NCI-H774 (cell line): ENCODE measurements at regions not wholly inside any gene's neighbourhood (a gene's known extent, or its start where the extent isn't known, plus 50 kb on each side); places are given as distances from the start of the nearest gene placed in this dataset.
"Not testable (repeated sequence)": the region's sequence is repeated elsewhere in the genome, so short reads cannot be mapped to it uniquely, and the experiment has no call there.

ENCODE experiments used
- DNase-seq: peaks from one replicate; lab custom pipeline; 2025; lab: John Stamatoyannopoulos, UW

DNA sequence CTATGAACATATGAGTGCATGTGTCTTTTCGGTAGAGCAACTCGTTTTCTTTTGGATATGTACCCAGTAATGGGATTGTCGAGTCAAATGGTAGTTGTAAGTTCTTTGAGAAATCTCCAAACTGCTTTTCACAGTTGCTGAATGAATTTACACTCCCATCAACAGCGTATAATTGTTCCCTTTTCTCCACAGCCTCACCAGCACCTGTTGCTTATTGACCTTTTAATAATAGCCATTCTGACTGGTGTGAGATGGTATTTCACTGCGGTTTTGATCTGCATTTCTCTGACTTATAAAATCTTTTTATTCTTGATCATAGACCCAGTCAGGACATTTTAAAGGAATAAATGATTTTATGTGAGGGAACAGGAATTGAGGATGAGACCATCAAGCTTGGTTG lies 165.0 kb upstream of the KCTD3 start:
- DNase-seq = no peak

DNA sequence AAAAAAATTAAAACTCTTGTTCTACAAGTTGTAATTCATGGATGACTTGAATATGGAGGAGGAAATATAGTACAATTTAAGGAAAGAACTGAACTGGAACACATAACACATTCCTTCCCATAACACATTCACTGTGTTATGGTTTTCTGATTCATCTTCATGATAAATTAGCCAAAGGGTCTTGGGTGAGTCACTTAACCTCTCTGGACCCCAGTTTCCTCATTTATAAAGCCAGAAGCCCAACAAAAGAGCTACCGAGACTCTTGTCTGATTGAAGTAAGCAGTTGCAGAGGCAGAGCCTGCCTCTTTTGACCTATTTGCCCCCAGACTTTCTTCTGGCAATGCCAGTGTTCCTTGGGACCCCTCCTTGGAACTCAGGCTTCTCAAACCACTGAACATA lies 161.9 kb upstream of the KCTD3 start:
- DNase-seq = no peak

DNA sequence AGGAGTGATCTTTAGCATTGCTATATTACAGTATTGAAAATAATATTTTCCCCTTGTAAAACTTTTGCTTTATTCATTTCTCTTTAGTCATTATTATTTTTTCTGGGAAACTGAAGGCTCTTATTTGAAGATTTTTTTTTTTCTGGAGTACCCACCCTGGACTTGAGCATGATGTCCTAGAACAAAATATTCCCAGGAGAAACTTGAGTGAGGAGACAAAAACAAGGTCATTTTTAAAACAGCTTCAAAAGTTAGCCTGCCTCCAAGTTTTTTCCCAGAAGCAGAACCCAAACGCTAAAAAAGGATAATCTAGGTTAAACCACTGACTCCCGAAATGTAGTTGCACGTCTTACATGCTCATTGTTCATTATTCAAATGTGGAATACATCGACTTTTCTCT lies 160.2 kb upstream of the KCTD3 start:
- no peak for DNase-seq

DNA sequence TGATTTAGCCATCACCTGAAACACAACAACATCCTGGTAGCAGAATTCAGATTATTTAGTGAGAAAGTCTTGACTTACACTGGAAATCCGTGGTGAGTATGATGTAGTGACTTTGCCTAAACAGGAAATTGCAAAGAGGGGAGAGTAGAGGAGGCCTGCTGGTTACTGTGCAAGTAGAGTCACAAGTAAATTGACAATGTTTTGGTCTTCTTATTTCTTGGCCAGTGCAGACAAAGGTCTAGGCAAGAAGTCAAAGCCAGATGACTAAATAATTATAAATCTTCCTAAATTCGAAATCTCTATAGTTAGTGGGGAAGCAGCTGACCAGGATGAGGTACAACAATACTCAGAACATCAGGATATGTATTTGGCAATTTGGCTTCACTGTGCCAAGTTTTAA lies 159.5 kb upstream of the KCTD3 start:
- no peak for DNase-seq

DNA sequence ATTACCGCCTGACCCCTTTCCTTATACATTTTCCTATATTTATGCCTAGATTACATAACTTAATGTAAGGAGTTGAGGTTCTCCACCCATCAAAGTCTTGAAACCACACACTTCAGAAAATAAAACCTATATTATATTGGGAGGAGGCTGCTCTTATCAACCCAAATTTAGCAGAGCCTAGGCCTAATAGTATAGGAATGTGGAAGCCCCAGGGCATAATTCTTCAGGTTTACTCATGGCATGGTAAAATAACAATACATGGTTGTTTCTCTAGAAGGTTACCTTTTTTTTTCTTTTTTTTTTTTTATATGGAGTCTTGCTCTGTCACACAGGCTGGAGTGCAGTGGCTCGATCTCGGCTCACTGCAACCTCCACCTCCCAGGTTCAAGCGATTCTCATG lies 157.6 kb upstream of the KCTD3 start:
- DNase-seq = not testable (repeated sequence)

DNA sequence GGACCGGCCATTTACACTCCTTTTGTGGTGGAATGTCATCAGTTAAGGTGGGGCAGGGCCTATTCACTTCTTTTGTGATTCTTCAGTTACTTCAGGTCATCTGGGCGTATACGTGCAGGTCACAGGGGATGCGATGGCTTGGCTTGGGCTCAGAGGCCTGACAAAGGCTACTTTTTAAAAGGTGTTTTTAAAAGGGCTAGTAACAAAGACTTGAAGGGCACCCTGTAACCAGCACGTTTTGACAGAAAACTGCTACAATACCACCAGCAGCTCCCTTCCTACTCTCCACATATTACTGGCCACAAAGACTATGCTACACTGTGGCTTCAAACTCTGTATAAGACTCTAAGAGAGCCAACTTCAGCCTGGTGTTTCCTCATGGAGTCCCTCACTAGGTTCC lies 151.6 kb upstream of the KCTD3 start:
- not testable (repeated sequence) for DNase-seq

DNA sequence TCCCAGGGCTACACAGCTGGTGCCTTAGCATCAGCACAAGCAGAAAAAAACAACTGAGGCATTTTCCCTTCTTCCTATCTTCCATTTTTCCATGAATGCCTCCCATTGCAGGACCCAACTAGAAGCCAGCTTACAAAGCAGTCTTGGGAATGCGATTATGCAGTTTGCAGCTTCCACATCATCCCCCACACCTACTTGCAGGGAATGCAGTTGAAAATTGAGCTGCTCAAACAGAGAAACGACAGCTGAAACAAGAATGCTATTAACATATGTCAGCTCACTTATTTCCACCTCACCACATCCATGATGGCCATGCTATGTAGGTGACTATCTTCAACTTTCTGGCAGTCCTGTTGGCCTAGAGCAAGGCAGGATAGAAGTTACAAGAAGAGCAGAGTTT lies 150.6 kb upstream of the KCTD3 start:
- DNase-seq = no peak

GRCh38 chr1:215417122-215417521 lies 150.0 kb upstream of the KCTD3 start:
- DNase-seq = no peak

- no peak for DNase-seq
Observed at GRCh38 chr1:215418876-215419447, 148.1 kb upstream of the KCTD3 start.

DNA sequence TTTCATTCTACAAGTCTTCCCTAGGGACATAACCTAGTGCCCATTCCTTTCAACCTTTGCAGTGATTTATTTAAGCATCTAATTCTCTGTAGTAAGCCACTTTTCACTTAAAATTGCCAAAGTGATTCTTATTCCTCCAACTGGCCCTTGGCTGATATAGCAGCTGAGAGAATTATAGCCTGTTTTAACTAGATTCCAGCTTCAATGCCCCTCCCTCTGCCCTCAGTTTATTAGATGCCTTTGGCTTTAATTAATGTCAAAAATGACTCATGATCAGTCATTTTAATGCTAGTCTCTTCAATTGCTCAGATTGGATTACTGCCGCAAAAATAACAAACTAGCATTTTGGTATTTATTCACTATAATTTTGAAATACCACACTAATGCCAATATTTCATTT lies 145.4 kb upstream of the KCTD3 start:
- DNase-seq = no peak

DNA sequence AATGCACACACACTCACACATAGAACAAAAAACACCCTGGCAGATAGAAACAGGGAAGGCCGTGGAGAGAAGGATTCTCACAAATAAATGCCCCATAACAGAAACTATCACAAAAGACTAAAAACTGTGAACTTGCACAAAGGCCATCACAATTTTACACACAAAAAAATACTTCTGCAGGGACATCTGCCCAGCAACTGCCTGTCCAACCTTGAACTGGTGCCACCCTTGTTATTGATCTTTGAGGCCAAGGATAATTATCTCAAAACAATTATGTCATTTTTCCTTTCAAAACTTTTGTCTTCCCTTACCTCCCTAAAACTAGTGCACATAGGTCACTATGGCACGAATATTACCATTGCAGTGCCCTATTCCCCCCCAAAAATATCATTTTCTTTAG lies 143.8 kb upstream of the KCTD3 start:
- DNase-seq = no peak

DNA sequence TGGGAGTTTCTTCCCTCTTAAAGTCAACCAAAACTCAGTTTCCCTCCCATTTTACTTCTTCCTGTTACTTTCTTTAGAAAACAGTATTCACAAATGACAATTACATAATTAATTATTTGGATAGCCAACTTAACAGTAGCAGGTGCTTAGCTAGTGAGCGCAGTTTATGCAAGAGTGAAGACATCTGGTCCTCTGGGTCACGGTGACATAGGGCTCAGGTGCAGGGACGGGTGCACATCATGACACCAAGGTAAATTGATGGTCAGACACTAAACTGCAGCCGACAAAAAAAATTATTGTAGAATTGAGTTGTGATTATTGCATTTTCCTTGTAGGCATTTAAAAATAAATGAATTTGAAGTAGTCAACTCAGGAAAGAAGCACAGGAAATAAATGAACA lies 142.0 kb upstream of the KCTD3 start:
- DNase-seq = no peak

- DNase-seq = no peak
Observed at GRCh38 chr1:215426101-215426500, 141.0 kb upstream of the KCTD3 start.

GRCh38 chr1:215432483-215433227 lies 134.4 kb upstream of the KCTD3 start:
- DNase-seq = not testable (repeated sequence)

DNA sequence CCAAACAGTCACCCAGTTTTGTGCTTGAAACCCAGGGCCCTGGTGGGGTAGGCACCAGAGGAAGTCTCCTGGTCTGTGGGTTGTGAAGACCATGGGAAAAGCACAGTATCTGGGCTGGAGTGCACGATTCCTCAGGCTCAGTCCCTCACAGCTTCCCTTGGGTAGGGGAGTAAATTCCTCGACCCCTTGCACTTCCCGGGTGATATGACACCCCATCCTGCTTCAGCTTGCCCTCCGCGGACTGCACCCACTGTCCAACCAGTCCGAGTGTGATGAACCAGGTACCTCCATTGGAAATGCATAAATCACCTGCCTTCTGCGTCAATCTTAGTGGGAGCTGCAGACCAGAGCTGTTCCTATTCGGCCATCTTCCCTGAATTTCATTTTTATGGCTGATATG lies 133.9 kb upstream of the KCTD3 start:
- no peak for DNase-seq

DNA sequence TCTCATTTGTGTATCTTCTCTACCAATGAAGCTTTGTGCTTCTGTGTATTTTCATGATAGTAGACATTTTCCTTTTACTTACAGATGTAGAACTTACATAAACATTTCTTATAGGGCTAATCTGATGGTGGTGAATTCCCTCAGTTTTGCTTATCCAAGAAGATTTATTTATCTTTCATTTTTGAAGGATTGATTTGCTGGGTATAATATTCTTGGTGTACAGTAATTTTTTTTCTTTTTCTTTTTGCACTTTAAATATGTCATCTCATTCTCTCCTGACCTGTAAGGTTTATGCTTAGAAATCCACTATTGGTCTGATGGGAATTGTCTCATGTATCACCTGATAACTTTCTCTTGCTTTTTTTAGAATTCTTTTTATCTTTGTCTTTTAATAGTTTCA lies 127.6 kb upstream of the KCTD3 start:
- DNase-seq = no peak

GRCh38 chr1:215444715-215445414 lies 122.2 kb upstream of the KCTD3 start:
- DNase-seq = no peak

GRCh38 chr1:215448014-215448413 lies 119.1 kb upstream of the KCTD3 start:
- DNase-seq = not testable (repeated sequence)

DNA sequence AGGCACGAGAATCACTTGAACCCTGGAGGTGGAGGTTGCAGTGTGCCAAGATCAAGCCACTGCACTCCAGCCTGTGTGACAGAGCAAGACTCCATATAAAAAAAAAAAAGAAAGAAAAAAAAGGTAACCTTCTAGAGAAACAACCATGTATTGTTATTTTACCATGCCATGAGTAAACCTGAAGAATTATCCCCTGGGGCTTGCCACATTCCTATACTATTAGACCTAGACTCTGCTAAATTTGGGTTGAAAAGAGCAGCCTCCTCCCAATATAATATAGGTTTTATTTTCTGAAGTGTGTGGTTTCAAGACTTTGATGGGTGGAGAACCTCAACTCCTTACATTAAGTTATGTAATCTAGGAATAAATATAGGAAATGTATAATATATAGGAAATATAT lies 118.0 kb upstream of the KCTD3 start:
- not testable (repeated sequence) for DNase-seq

DNA sequence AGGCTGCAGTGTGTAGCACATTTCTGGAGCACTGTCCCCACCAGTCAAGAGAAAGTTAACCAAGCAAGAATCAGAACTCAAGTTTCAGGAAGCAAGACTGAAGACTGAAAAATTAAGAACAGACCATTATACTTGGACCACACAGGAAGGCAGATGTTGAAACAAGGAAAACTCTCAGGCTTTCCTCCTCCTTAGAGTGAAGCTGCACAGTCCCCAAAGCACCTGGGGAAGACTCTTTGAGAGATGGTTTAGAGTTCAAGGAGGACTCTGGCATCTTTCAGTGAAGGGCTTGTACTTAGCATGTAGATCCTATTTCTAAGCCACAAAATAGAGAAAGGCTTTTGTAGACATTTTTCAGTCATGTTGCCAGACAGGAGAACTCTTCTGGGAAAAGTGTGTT lies 113.7 kb upstream of the KCTD3 start:
- DNase-seq = no peak

GRCh38 chr1:215457213-215457612 lies 109.9 kb upstream of the KCTD3 start:
- DNase-seq = no peak

DNA sequence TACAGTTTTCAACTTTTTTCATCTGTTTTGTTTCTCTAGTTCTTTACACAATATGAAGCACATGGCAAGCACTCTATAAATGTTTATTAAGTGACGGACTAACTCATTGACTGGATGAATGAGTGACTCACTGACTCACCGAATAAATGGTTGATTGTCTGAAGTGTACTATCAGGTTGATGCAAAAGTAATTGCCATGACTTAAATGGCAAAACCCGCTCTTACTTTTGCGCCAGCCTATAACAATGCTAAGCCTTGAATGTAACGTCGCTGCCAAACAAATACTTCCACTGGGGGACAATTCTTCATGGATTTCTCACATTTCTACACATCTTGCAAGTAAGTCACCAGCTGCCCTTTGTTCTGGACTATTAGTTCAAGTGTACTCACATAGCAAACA lies 109.0 kb upstream of the KCTD3 start:
- peak; percentile 38 for DNase-seq

DNA sequence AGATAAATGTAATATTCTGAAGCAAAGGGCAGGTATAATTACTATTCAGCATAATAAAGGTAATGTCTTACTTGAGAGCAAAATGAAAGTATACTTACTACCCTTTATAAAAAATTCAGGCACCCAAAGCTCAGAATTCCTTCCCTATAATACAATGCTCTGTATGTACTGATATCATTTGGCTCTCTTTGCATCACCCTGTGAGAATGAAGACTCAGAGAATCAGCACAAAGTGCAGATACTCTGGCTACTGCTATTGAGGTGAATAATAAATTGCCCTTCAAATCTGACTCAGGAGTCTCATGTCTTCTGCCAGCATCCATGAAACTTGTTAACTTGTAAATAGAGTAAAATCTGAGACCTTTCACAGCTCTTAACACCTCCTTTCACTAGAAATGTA lies 108.5 kb upstream of the KCTD3 start:
- DNase-seq = no peak

- no peak for DNase-seq
Observed at GRCh38 chr1:215459136-215459535, 108.0 kb upstream of the KCTD3 start.
